IMR-90 (cell line): ENCODE measurements at regions not wholly inside any gene's neighbourhood (a gene's known extent, or its start where the extent isn't known, plus 50 kb on each side); places are given as distances from the start of the nearest gene placed in this dataset.

Experiments
- ATAC-seq: fragments of 200-7000 bp; cut with Tn5 transposase; 2 replicates; pipeline ENCODE4 v1.9.1; 2020; ENCODE audit warnings: low read depth, mild to moderate bottlenecking, moderate library complexity
- BruUV-seq: library from RNA; stranded (reverse); fragments of 400-500 nt; replicated peaks from 2 replicates; lab custom pipeline; 2021; lab: Mats Ljungman, UMichigan
- CTCF ChIA-PET: fragments of 300-600 bp; formaldehyde crosslinking; extraction: SDS; loops from one replicate; lab custom pipeline; 2021; ENCODE audit warnings: antibody characterized with exemption; lab: Yijun Ruan, JAX
- POLR2A ChIA-PET: fragments of 300-600 bp; sonication (Branson Sonifier 250); formaldehyde crosslinking; loops from one replicate; lab custom pipeline; 2022; ENCODE audit warnings: antibody characterized with exemption; ENCODE audit not compliant: unreplicated experiment; lab: Charles Lee
- DNase-seq: peaks from one replicate; pipeline ENCODE4 v3.0.0; 2013
- H2AFZ ChIP-seq: replicated peaks from 2 replicates; pipeline ENCODE3; 2013; ENCODE audit warnings: low read length, mild to moderate bottlenecking; ENCODE audit not compliant: poor library complexity
- H2AK5ac ChIP-seq: 2 replicates; pipeline ENCODE4 v1.6.1; 2013; ENCODE audit warnings: low read depth, low read length, inconsistent platforms
- H2AK9ac ChIP-seq: replicated peaks from 2 replicates; pipeline ENCODE3; 2013; ENCODE audit warnings: mild to moderate bottlenecking, low read depth, low read length, moderate library complexity; ENCODE audit not compliant: poor library complexity
- H2BK120ac ChIP-seq: 2 replicates; pipeline ENCODE4 v1.6.1; 2013; ENCODE audit warnings: low read depth, low read length, inconsistent platforms
- H2BK15ac ChIP-seq: 3 replicates; pipeline ENCODE4 v1.6.1; 2013; ENCODE audit warnings: low read depth, low read length, inconsistent platforms
- H2BK20ac ChIP-seq: 2 replicates; pipeline ENCODE4 v1.6.1; 2013; ENCODE audit warnings: low read depth, mild to moderate bottlenecking, inconsistent platforms, low read length, moderate library complexity
- H2BK5ac ChIP-seq: 2 replicates; pipeline ENCODE4 v1.6.1; 2013; ENCODE audit warnings: mild to moderate bottlenecking, low read depth, low read length, inconsistent platforms; ENCODE audit not compliant: poor library complexity, severe bottlenecking
- H3K14ac ChIP-seq: replicated peaks from 2 replicates; pipeline ENCODE4 v1.6.1; 2013; ENCODE audit warnings: low read depth, low read length, inconsistent platforms
- H3K18ac ChIP-seq: 2 replicates; pipeline ENCODE4 v1.6.1; 2013; ENCODE audit warnings: low read depth, low read length, control low read depth
- H3K23ac ChIP-seq: 2 replicates; pipeline ENCODE4 v1.6.1; 2013; ENCODE audit warnings: low read depth, low read length, inconsistent platforms
- H3K27ac ChIP-seq: 2 replicates; pipeline ENCODE4 v1.5.1; 2013; ENCODE audit warnings: mild to moderate bottlenecking, control low read depth, low read length; ENCODE audit not compliant: insufficient read depth
- H3K27me3 ChIP-seq: 2 replicates; pipeline ENCODE4 v1.6.1; 2013; ENCODE audit warnings: low read length; ENCODE audit not compliant: control insufficient read depth, insufficient read depth
- H3K36me3 ChIP-seq: 2 replicates; pipeline ENCODE4 v1.6.1; 2013; ENCODE audit warnings: low read length, mixed read lengths; ENCODE audit not compliant: control insufficient read depth, insufficient read depth
- H3K4ac ChIP-seq: 2 replicates; pipeline ENCODE4 v1.6.1; 2013; ENCODE audit warnings: low read depth, low read length, inconsistent platforms
- H3K4me1 ChIP-seq: 2 replicates; pipeline ENCODE4 v1.6.1; 2013; ENCODE audit warnings: low read length, mixed read lengths; ENCODE audit not compliant: control insufficient read depth, insufficient read depth
- H3K4me2 ChIP-seq: 2 replicates; pipeline ENCODE4 v1.6.1; 2013; ENCODE audit warnings: low read depth, mild to moderate bottlenecking, control low read depth, low read length, moderate library complexity
- H3K4me3 ChIP-seq: 2 replicates; pipeline ENCODE4 v1.5.1; 2013; ENCODE audit warnings: low read depth, mild to moderate bottlenecking, control low read depth, low read length, moderate library complexity; ENCODE audit not compliant: insufficient read depth
- H3K56ac ChIP-seq: 2 replicates; pipeline ENCODE4 v1.6.1; 2013; ENCODE audit warnings: low read length, inconsistent platforms; ENCODE audit not compliant: insufficient read depth; ENCODE audit errors: extremely low read depth
- H3K79me1 ChIP-seq, 2 experiments: 2 replicates each; pipeline ENCODE4 v1.6.1; 2013; ENCODE audit warnings: low read length in 2 of 2, inconsistent platforms in 1 of 2, low read depth in 1 of 2
- H3K9ac ChIP-seq: 2 replicates; pipeline ENCODE4 v1.6.1; 2013; ENCODE audit warnings: low read depth, low read length, control low read depth
- H3K9me1 ChIP-seq: 2 replicates; pipeline ENCODE4 v1.6.1; 2013; ENCODE audit warnings: low read length, inconsistent platforms; ENCODE audit not compliant: insufficient read depth
- H3K9me3 ChIP-seq: 2 replicates; pipeline ENCODE4 v1.6.1; 2013; ENCODE audit warnings: low read length; ENCODE audit not compliant: control insufficient read depth, insufficient read depth
- H4K20me1 ChIP-seq: 2 replicates; pipeline ENCODE4 v1.6.1; 2013; ENCODE audit warnings: low read length, inconsistent platforms; ENCODE audit not compliant: insufficient read depth
- H4K5ac ChIP-seq: 2 replicates; pipeline ENCODE4 v1.6.1; 2013; ENCODE audit warnings: mild to moderate bottlenecking, low read depth, low read length, control low read depth
- H4K8ac ChIP-seq, 2 experiments: 2 replicates each; pipeline ENCODE4 v1.6.1; 2013; ENCODE audit warnings: low read depth in 2 of 2, low read length in 2 of 2, control low read depth in 1 of 2, inconsistent platforms in 1 of 2
- H4K91ac ChIP-seq: 2 replicates; pipeline ENCODE4 v1.6.1; 2013; ENCODE audit warnings: low read depth, low read length, inconsistent platforms; ENCODE audit not compliant: insufficient read depth
- CTCF ChIP-seq: conservative IDR thresholded peaks from 2 replicates; pipeline ENCODE4 v1.5.1; 2012; ENCODE audit warnings: mild to moderate bottlenecking, low read depth, low read length, improper control_type of control experiment
- FOS ChIP-seq: fragments of 150-350 bp; IDR thresholded peaks from 2 replicates; pipeline ENCODE4 v1.6.1; 2016; ENCODE audit warnings: low read depth, low read length
- RFX5 ChIP-seq: IDR thresholded peaks from 2 replicates; pipeline ENCODE4 v1.8.0; 2012; ENCODE audit warnings: low read depth, mild to moderate bottlenecking, low read length, moderate library complexity
- USF2 ChIP-seq: fragments of 150-350 bp; IDR thresholded peaks from 2 replicates; pipeline ENCODE4 v1.6.1; 2017; ENCODE audit warnings: mild to moderate bottlenecking, antibody characterized with exemption, low read length, low read depth
- WGBS, 2 experiments: methylation state at CpG; one replicate each; pipeline versions ENCODE4 v1.1.5 to v1.1.7; 2013; ENCODE audit warnings: missing lambda C conversion rate in 2 of 2; ENCODE audit not compliant: insufficient read length in 1 of 2; ENCODE audit errors: extremely low coverage in 2 of 2; 5-methylcytosine and 5-hydroxymethylcytosine counted together
- dilution Hi-C: fragments of 300-500 bp; cut with HindIII; formaldehyde crosslinking; loops from one replicate; pipeline ENCODE4 v1.14.3; 2018; ENCODE audit warnings: low sequenced_read_pairs; ENCODE audit not compliant: unreplicated experiment
- in situ Hi-C: fragments of 300-500 bp; cut with MboI; formaldehyde crosslinking; loops from 3 replicates; pipeline ENCODE4 v1.14.3; 2019; ENCODE audit warnings: low sequenced_read_pairs, inconsistent platforms, mixed read lengths
- intact Hi-C: fragments of 100-400 bp; cut with micrococcal nuclease; formaldehyde crosslinking; loops from 2 replicates; pipeline ENCODE4 v1.10.0; 2022

GRCh38 chr5:135689506-135689905, 110.7 kb upstream of the CXCL14 start:
- no peaks in the 10 kb centered on the region for H3K4me1 ChIP-seq
- no peak overlapping the region for H3K56ac ChIP-seq
- no peak overlapping the region for H3K4me2 ChIP-seq
- no peak overlapping the region for H2BK15ac ChIP-seq
- H3K18ac ChIP-seq, result no peak overlapping the region
- no peak overlapping the region for H2AK5ac ChIP-seq
- no peaks in the 10 kb centered on the region for H3K9me1 ChIP-seq
- in situ Hi-C loops, result no loop called here
- CTCF ChIA-PET, result no interaction called here
- no peak overlapping the region for H2BK5ac ChIP-seq
- H3K27ac ChIP-seq, result no peak overlapping the region
- no peak for DNase-seq
- H3K36me3 ChIP-seq, result no peaks in the 10 kb centered on the region
- no peaks in the 10 kb centered on the region; the same call in 1 of the 2 replicates for H3K27me3 ChIP-seq
- intact Hi-C loops, result no loop called here
- H4K20me1 ChIP-seq, result no peaks in the 10 kb centered on the region
- BruUV-seq, result no TSS peak
- no peak for ATAC-seq
- H4K8ac ChIP-seq, result no peak overlapping the region
- H3K14ac ChIP-seq, result no peak overlapping the region
- H2BK20ac ChIP-seq, result no peak overlapping the region
- H2BK120ac ChIP-seq, result no peak overlapping the region
- no CpG with 5 or more reads among the region's 4 CpGs for WGBS, 2 experiments
- POLR2A ChIA-PET, result no interaction called here
- no peak overlapping the region for H4K91ac ChIP-seq
- H2AFZ ChIP-seq, result no peak overlapping the region
- H3K23ac ChIP-seq, result no peak overlapping the region
- dilution Hi-C loops, result no loop called here
- H4K5ac ChIP-seq, result no peak overlapping the region
- no peaks in the 10 kb centered on the region for H3K9me3 ChIP-seq
- H2AK9ac ChIP-seq, result no peak overlapping the region
- no peak overlapping the region for H3K9ac ChIP-seq
- no peak overlapping the region for H3K4ac ChIP-seq
- no peak overlapping the region for H3K4me3 ChIP-seq
- no peak for TF ChIP-seq CTCF
- no peak for TF ChIP-seq RFX5
- no peak for TF ChIP-seq FOS
- no peak for TF ChIP-seq USF2
- H3K79me1 ChIP-seq, result no peaks in the 10 kb centered on the region
